Prostate gland (tissue), 2 donors: ENCODE measurements at regions not wholly inside any gene's neighbourhood (a gene's known extent, or its start where the extent isn't known, plus 50 kb on each side); places are given as distances from the start of the nearest gene placed in this dataset.
"Not testable (repeated sequence)": the region's sequence is repeated elsewhere in the genome, so short reads cannot be mapped to it uniquely, and the experiment has no call there.

ENCODE experiments used
- CTCF ChIP-seq, 4 experiments: fragments of 200-600 bp in 2 of 4; fragments of 450-650 bp in 2 of 4; sonication (generic) in 2 of 4; IDR thresholded peaks; 1 replicate in 3 of 4; 2 replicates in 1 of 4; pipeline ENCODE4 v1.5.1; 2016 to 2019; ENCODE audit warnings: antibody characterized with exemption in 4 of 4, mild to moderate bottlenecking in 2 of 4, moderate library complexity in 2 of 4
- POLR2A ChIP-seq: fragments of 450-650 bp; IDR thresholded peaks from one replicate; pipeline ENCODE4 v1.6.1; 2016; ENCODE audit warnings: antibody characterized with exemption, mild to moderate bottlenecking

GRCh38 chr7:101758519-101758918, 58.9 kb upstream of the CUX1 start:
- not testable (repeated sequence) for TF ChIP-seq CTCF (IDR thresholded peaks at IDR 0.05); POLR2A
